CD4-positive, alpha-beta memory T cell (primary cell): ENCODE measurements at regions not wholly inside any gene's neighbourhood (a gene's known extent, or its start where the extent isn't known, plus 50 kb on each side); places are given as distances from the start of the nearest gene placed in this dataset.

Source experiments
- CTCF ChIA-PET: fragments of 350-600 bp; sonication (Branson Sonifier 250); formaldehyde crosslinking; loops from one replicate; lab custom pipeline; 2021; ENCODE audit warnings: inconsistent platforms; ENCODE audit not compliant: partially characterized antibody; lab: Charles Lee
- POLR2A ChIA-PET: fragments of 350-600 bp; sonication (Branson Sonifier 250); formaldehyde crosslinking; loops from one replicate; lab custom pipeline; 2021; ENCODE audit not compliant: partially characterized antibody; lab: Charles Lee
- DNase-seq, 5 donors: peaks; one replicate each; pipeline versions ENCODE4 v3.0.0 to v3.0.0-alpha.2; 2020 to 2022; ENCODE audit warnings: mixed read lengths in 1 of 5
- H3K27ac ChIP-seq: one replicate; pipeline ENCODE4 v1.7.0; 2013; ENCODE audit warnings: low read depth, low read length
- H3K27me3 ChIP-seq: 2 replicates; pipeline ENCODE4 v1.7.0; 2013; ENCODE audit warnings: mild to moderate bottlenecking, low read length, moderate library complexity; ENCODE audit not compliant: insufficient read depth
- H3K36me3 ChIP-seq: 2 replicates; pipeline ENCODE4 v1.7.0; 2013; ENCODE audit warnings: mild to moderate bottlenecking, low read length, moderate library complexity; ENCODE audit not compliant: insufficient read depth
- H3K4me1 ChIP-seq: 2 replicates; pipeline ENCODE4 v1.7.0; 2013; ENCODE audit warnings: mild to moderate bottlenecking, low read length, moderate library complexity; ENCODE audit not compliant: insufficient read depth
- H3K4me3 ChIP-seq, 2 donors: one replicate each; pipeline ENCODE4 v1.7.0; 2013; ENCODE audit warnings: low read length in 2 of 2, mild to moderate bottlenecking in 1 of 2
- H3K9me3 ChIP-seq, 2 donors: one replicate each; pipeline ENCODE4 v1.7.0; 2013; ENCODE audit warnings: low read length in 2 of 2, control low read depth in 1 of 2; ENCODE audit not compliant: control insufficient read depth in 1 of 2
- H3K27ac Mint-ChIP-seq, 7 donors: one replicate each; pipeline ENCODE4 v1.8.0; 2020 to 2021; ENCODE audit warnings: mixed read lengths in 7 of 7, mild to moderate bottlenecking in 6 of 7, inconsistent platforms in 3 of 7, moderate library complexity in 3 of 7
- H3K27me3 Mint-ChIP-seq, 2 donors: one replicate each; pipeline ENCODE4 v1.8.0; 2020 to 2021; ENCODE audit warnings: mixed read lengths in 2 of 2
- H3K36me3 Mint-ChIP-seq, 2 donors: one replicate each; pipeline ENCODE4 v1.8.0; 2020 to 2021; ENCODE audit warnings: mixed read lengths in 2 of 2, inconsistent platforms in 1 of 2, mild to moderate bottlenecking in 1 of 2
- H3K4me1 Mint-ChIP-seq, 4 donors: one replicate each; pipeline ENCODE4 v1.8.0; 2020 to 2021; ENCODE audit warnings: mixed read lengths in 4 of 4, mild to moderate bottlenecking in 1 of 4
- H3K4me3 Mint-ChIP-seq, 8 donors: one replicate each; pipeline ENCODE4 v1.8.0; 2020 to 2021; ENCODE audit warnings: mixed read lengths in 8 of 8, mild to moderate bottlenecking in 7 of 8, moderate library complexity in 6 of 8, inconsistent platforms in 3 of 8
- H3K9me3 Mint-ChIP-seq, 8 donors: one replicate each; pipeline ENCODE4 v1.8.0; 2020 to 2021; ENCODE audit warnings: mixed read lengths in 8 of 8, mild to moderate bottlenecking in 5 of 8, inconsistent platforms in 3 of 8, moderate library complexity in 1 of 8
- intact Hi-C: fragments of 100-400 bp; cut with micrococcal nuclease; formaldehyde crosslinking; loops from one replicate; pipeline ENCODE4 v1.15.1; 2023

DNA sequence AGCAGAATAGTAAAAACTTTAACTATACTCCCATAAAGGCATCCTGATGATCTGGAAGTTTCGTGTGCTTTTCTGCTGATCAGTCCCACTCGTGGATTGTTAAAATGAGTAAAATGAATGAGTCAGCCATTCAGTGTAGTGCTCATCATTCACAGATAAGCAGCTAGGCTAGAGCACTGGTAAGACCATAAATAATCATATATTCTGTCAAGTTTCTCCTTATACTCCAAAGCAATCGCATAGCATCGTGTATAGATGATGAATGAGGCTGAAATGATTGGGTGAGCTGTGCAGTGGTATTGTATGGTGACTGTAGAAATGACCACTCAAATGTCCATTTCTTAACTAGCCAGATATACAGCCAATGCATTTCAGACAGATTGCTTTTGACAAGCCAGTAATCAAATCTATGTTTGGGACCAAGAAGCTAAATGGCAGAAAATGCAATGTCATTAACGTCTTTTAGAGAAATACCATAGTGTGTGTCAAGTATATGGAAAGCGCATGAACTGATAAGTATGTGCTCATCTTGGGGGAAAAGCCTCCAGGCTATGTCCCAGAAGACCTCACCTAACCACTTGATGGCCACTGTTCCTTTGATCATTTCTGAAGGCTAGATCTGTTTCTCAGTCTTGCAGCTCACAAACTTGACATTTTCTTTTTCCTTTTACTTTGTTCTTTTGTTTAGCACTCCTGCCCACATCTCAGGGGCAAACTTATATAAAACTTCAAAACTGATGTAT is 227.2 kb upstream of the FAM3C start:
- no peak overlapping the region for H3K27ac Mint-ChIP-seq
- POLR2A ChIA-PET: no interaction called here
- H3K36me3 Mint-ChIP-seq: no peaks in the 10 kb centered on the region
- Histone ChIP-seq H3K27ac (no peak overlapping the region), H3K9me3 (no peaks in the 10 kb centered on the region), H3K4me3 (no peak overlapping the region), H3K36me3 (no peaks in the 10 kb centered on the region), H3K4me1 (no peaks in the 10 kb centered on the region), H3K27me3 (no peaks in the 10 kb centered on the region)
- no peak for DNase-seq
- H3K4me3 Mint-ChIP-seq: no peak overlapping the region
- H3K4me1 Mint-ChIP-seq: no peaks in the 10 kb centered on the region
- H3K9me3 Mint-ChIP-seq: no peaks in the 10 kb centered on the region
- intact Hi-C loops: no loop called here
- no peaks in the 10 kb centered on the region for H3K27me3 Mint-ChIP-seq
- CTCF ChIA-PET: no interaction called here

DNA sequence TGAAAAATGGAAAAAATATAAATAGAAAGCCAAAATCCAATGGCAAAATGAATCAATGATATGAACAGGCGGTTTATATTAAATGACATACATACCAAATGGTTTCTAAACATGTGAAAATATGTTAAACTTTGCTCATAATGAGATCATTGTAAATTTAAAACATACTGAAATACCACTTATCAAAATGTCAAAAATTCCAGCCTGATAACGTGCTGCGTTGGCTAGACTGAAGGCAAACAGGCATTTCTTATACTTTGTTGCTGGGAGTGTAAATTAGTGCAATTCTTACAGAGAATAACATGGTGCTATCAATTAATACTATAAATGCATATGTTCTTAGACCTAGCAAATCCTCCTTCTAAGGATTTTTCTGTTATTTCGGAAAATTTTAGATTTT is 225.8 kb upstream of the FAM3C start:
- DNase-seq: no peak
- CTCF ChIA-PET: no interaction called here
- no peak overlapping the region for H3K27ac ChIP-seq
- no peaks in the 10 kb centered on the region for H3K4me1 ChIP-seq
- Mint-ChIP-seq H3K4me1 (no peaks in the 10 kb centered on the region), H3K27me3 (no peaks in the 10 kb centered on the region), H3K9me3 (peaks cover 0 to 5% (median 0%) of the 10 kb centered on the region in 8 donors), H3K36me3 (no peaks in the 10 kb centered on the region), H3K4me3 (no peak overlapping the region), H3K27ac (no peak overlapping the region)
- no peaks in the 10 kb centered on the region for H3K27me3 ChIP-seq
- intact Hi-C loops: no loop called here
- POLR2A ChIA-PET: no interaction called here
- H3K9me3 ChIP-seq: no peaks in the 10 kb centered on the region
- H3K36me3 ChIP-seq: no peaks in the 10 kb centered on the region
- H3K4me3 ChIP-seq: no peak overlapping the region

DNA sequence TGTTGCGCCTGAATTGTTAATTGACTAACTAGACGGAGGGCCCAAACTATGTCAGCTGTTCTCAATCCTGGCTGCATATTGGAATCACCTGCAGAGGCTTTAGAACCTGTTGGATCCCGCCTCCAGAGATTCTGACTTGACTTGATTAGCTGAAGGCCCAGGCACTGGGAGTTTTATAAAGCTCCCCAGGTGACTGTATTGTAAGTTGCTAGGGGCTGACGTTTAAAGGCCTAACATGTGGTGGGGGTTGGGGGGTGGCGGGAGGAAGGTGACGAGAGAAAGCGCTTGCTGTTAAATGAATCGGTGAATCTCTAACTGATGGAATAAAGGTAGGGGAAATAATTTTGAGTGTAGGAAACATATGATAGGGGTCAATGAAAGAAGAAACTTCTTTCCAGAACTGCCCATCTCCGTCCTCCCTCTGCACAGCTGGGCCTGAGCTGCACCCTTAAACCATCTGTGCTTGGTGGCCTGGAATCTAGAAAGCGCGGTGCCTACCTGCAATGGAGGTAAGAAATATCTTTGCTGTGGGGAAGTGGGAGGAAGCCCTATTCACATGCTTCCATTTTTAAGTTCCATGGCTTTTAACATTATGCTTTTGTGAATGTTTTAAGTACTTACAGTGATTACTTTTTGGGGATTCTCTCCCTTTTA is 225.0 kb upstream of the FAM3C start:
- H3K9me3 Mint-ChIP-seq: peaks cover 0 to 5% (median 0%) of the 10 kb centered on the region in 8 donors
- Histone ChIP-seq H3K36me3 (no peaks in the 10 kb centered on the region), H3K27me3 (no peaks in the 10 kb centered on the region), H3K27ac (no peak overlapping the region), H3K4me1 (no peaks in the 10 kb centered on the region), H3K9me3 (no peaks in the 10 kb centered on the region), H3K4me3 (no peak overlapping the region)
- no peak overlapping the region for H3K4me3 Mint-ChIP-seq
- H3K27me3 Mint-ChIP-seq: no peaks in the 10 kb centered on the region
- H3K27ac Mint-ChIP-seq: no peak overlapping the region
- no peaks in the 10 kb centered on the region for H3K36me3 Mint-ChIP-seq
- no peaks in the 10 kb centered on the region for H3K4me1 Mint-ChIP-seq
- no peak for DNase-seq
- intact Hi-C loops: no loop called here
- ChIA-PET POLR2A (no interaction called here), CTCF (no interaction called here)

DNA sequence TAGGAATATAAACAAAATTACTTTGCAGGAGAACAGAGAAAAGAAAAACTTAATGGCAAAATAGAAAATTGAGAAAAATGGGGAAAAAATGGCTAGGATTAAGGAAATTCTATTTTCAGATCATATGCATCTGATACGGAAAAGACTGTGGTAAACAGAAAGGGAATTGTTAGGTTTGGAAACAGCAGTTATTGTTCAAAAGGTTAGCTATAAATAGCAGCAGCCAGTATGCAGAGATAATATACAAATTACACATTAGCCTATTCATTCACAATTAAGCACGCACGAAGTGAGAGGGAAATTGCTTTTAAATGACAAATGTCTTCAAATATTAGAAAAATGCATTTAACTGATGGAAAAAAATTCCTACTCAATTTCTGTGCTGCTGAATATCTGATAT is 224.1 kb upstream of the FAM3C start:
- CTCF ChIA-PET: no interaction called here
- H3K4me1 Mint-ChIP-seq: no peaks in the 10 kb centered on the region

DNA sequence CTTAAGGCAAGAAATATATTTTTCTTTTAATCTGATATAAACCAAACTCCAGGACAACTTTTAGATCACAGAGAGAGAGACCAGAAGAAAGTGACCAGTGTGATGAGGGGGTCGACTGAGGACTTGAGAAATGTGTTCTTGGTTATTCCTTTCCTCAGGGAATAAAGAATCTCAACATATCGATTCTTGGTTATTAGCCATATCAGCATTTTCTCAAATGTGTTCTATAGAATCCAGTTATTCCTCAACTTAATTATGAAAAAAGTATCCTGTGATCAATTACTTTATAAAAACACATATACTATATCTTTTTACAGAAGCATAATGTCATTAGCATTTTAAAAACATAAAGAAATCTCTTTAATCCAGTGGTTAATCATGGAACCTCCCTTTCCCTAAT is 222.1 kb upstream of the FAM3C start:
- Histone ChIP-seq H3K4me1 (no peaks in the 10 kb centered on the region), H3K27ac (no peak overlapping the region), H3K27me3 (no peaks in the 10 kb centered on the region), H3K4me3 (no peak overlapping the region), H3K9me3 (no peaks in the 10 kb centered on the region), H3K36me3 (no peaks in the 10 kb centered on the region)
- POLR2A ChIA-PET: no interaction called here
- intact Hi-C loops: no loop called here
- Mint-ChIP-seq H3K27ac (no peak overlapping the region), H3K4me3 (no peak overlapping the region), H3K27me3 (no peaks in the 10 kb centered on the region), H3K9me3 (peaks cover 0 to 5% (median 0%) of the 10 kb centered on the region in 8 donors), H3K36me3 (no peaks in the 10 kb centered on the region), H3K4me1 (no peaks in the 10 kb centered on the region)
- no peak for DNase-seq
- CTCF ChIA-PET: no interaction called here

More for the DNA sequence above, 224.1 kb upstream of the FAM3C start:
- no peak overlapping the region for H3K4me3 ChIP-seq
- no peak overlapping the region for H3K27ac ChIP-seq
- H3K27ac Mint-ChIP-seq: no peak overlapping the region
- no peaks in the 10 kb centered on the region for H3K36me3 Mint-ChIP-seq
- no peaks in the 10 kb centered on the region for H3K27me3 Mint-ChIP-seq
- DNase-seq: no peak
- H3K27me3 ChIP-seq: no peaks in the 10 kb centered on the region
- no peaks in the 10 kb centered on the region for H3K9me3 ChIP-seq
- POLR2A ChIA-PET: no interaction called here
- H3K36me3 ChIP-seq: no peaks in the 10 kb centered on the region
- H3K4me3 Mint-ChIP-seq: no peak overlapping the region
- intact Hi-C loops: no loop called here
- H3K9me3 Mint-ChIP-seq: peaks cover 0 to 5% (median 0%) of the 10 kb centered on the region in 8 donors
- no peaks in the 10 kb centered on the region for H3K4me1 ChIP-seq

DNA sequence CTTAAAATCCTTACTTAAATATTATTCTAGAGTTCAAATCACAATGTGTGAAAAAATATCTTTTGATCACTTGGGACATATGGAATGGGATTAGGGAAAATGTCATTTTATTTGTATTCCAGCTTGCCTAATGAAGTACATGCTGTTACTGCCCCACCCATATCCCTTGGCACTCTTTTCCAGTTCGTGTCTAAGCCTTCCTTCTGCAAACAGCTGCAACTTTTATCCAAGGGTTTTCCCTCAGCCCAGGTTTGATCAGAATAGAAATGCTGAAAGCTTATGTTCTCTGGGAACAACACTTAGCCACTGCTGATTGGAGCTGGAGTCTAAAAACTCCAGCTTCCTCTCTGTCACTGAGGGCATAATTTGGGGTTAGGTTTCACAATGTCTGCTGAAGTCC is 214.1 kb upstream of the FAM3C start:
- Mint-ChIP-seq H3K36me3 (no peaks in the 10 kb centered on the region), H3K9me3 (peaks cover 0 to 2% (median 0%) of the 10 kb centered on the region in 8 donors), H3K4me3 (no peak overlapping the region), H3K27me3 (no peaks in the 10 kb centered on the region), H3K27ac (no peak overlapping the region), H3K4me1 (no peaks in the 10 kb centered on the region)
- Histone ChIP-seq H3K9me3 (no peaks in the 10 kb centered on the region), H3K27me3 (no peaks in the 10 kb centered on the region), H3K27ac (no peak overlapping the region), H3K4me3 (no peak overlapping the region), H3K36me3 (no peaks in the 10 kb centered on the region), H3K4me1 (no peaks in the 10 kb centered on the region)
- intact Hi-C loops: no loop called here
- ChIA-PET CTCF (no interaction called here), POLR2A (no interaction called here)
- DNase-seq: no peak

DNA sequence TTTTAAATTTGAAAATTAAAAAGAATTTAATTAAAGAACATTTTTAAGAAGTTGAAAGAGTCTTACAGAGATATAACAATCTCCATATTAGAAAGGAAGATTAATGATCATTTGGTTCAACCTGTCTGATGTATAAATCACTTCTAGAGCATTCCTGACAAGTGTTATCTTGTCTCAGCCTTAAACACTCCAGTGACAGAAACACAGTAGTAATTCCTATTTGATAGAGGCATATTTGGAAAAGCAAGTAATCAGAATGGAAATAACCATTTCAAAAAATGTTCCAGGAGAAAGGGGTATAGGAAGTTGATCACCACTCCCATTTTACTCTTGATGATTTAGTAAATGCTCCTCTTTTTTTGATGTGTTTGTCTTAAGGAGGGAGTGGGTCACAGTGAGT is 213.1 kb upstream of the FAM3C start:
- Histone ChIP-seq H3K27ac (no peak overlapping the region), H3K36me3 (no peaks in the 10 kb centered on the region), H3K27me3 (no peaks in the 10 kb centered on the region), H3K4me3 (no peak overlapping the region), H3K9me3 (no peaks in the 10 kb centered on the region), H3K4me1 (no peaks in the 10 kb centered on the region)
- no peak overlapping the region for H3K4me3 Mint-ChIP-seq
- H3K4me1 Mint-ChIP-seq: no peaks in the 10 kb centered on the region
- no peak overlapping the region for H3K27ac Mint-ChIP-seq
- H3K36me3 Mint-ChIP-seq: no peaks in the 10 kb centered on the region
- ChIA-PET CTCF (no interaction called here), POLR2A (no interaction called here)
- no peak for DNase-seq
- H3K9me3 Mint-ChIP-seq: peaks cover 0 to 2% (median 0%) of the 10 kb centered on the region in 8 donors
- H3K27me3 Mint-ChIP-seq: peaks cover 0 to 5% of the 10 kb centered on the region in 2 donors
- intact Hi-C loops: no loop called here
